Parathyroid adenoma (tissue), 2 donors: ENCODE measurements at regions not wholly inside any gene's neighbourhood (a gene's known extent, or its start where the extent isn't known, plus 50 kb on each side); places are given as distances from the start of the nearest gene placed in this dataset.

Source experiments
- H2AFZ ChIP-seq: fragments of 300-600 bp; sonication (generic); one replicate; pipeline ENCODE4 v1.7.0; 2017; ENCODE audit warnings: antibody characterized with exemption, mild to moderate bottlenecking
- H3K27ac ChIP-seq: fragments of 300-600 bp; sonication (generic); one replicate; pipeline ENCODE4 v1.7.0; 2017
- H3K27me3 ChIP-seq: fragments of 300-600 bp; sonication (generic); one replicate; pipeline ENCODE4 v1.7.0; 2017; ENCODE audit warnings: low read length; ENCODE audit not compliant: control insufficient read depth, insufficient read depth
- H3K36me3 ChIP-seq: fragments of 300-600 bp; sonication (generic); one replicate; pipeline ENCODE4 v1.7.0; 2017; ENCODE audit warnings: low read length; ENCODE audit not compliant: control insufficient read depth, insufficient read depth
- H3K4me1 ChIP-seq: fragments of 300-600 bp; sonication (generic); one replicate; pipeline ENCODE4 v1.7.0; 2017; ENCODE audit warnings: control low read depth
- H3K4me2 ChIP-seq: fragments of 300-600 bp; sonication (generic); one replicate; pipeline ENCODE4 v1.7.0; 2017; ENCODE audit warnings: low read length
- H3K4me3 ChIP-seq: fragments of 300-600 bp; sonication (generic); one replicate; pipeline ENCODE4 v1.7.0; 2017; ENCODE audit warnings: low read depth, low read length
- H3K79me2 ChIP-seq: fragments of 300-600 bp; sonication (generic); one replicate; pipeline ENCODE4 v1.7.0; 2017; ENCODE audit warnings: control low read depth
- H3K9ac ChIP-seq: fragments of 300-600 bp; sonication (generic); one replicate; pipeline ENCODE4 v1.7.0; 2017; ENCODE audit warnings: mild to moderate bottlenecking
- H3K9me3 ChIP-seq: fragments of 300-600 bp; sonication (generic); one replicate; pipeline ENCODE4 v1.7.0; 2017; ENCODE audit warnings: low read length; ENCODE audit not compliant: control insufficient read depth
- CTCF ChIP-seq: fragments of 300-600 bp; sonication (generic); IDR thresholded peaks from one replicate; pipeline ENCODE4 v1.7.0; 2017; ENCODE audit warnings: antibody characterized with exemption, mild to moderate bottlenecking
- donor health status: primary hyperparathyroidism.

- Histone ChIP-seq H3K27me3 (no peaks in the 10 kb centered on the region), H3K79me2 (no peaks in the 10 kb centered on the region), H3K36me3 (no peaks in the 10 kb centered on the region), H3K4me3 (no peak overlapping the region), H2AFZ (no peak overlapping the region), H3K4me2 (no peak overlapping the region), H3K27ac (no peak overlapping the region), H3K9ac (no peak overlapping the region), H3K4me1 (no peaks in the 10 kb centered on the region), H3K9me3 (no peaks in the 10 kb centered on the region)
- no peak for TF ChIP-seq CTCF
These were observed 167.9 kb downstream of the CBLN2 start for GRCh38 chr18:72376256-72376655.

DNA sequence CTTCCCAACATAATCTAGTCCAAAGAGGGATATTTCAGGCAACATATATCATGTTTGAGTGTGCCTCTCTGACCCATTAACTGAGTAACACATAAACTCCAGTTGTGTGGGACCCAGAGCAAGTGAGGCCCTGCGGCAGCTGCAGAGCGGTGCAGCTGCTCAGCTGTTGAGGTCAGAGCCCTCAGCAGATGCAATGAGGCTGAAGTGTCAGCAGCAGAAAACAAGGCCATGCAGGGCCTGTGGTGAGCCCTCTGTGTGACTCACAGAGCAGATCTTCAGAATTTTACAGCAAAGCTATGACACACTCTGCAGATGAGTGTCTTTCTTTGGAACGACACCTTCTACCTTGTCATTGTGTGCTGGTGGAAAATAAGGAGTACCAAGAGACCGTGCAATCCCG lies 168.5 kb downstream of the CBLN2 start:
- H3K4me1 ChIP-seq: no peaks in the 10 kb centered on the region
- H3K4me2 ChIP-seq: no peak overlapping the region
- H3K79me2 ChIP-seq: no peaks in the 10 kb centered on the region
- H3K36me3 ChIP-seq: no peaks in the 10 kb centered on the region
- H3K9ac ChIP-seq: no peak overlapping the region
- TF ChIP-seq CTCF: no peak
- H3K9me3 ChIP-seq: no peaks in the 10 kb centered on the region
- no peak overlapping the region for H2AFZ ChIP-seq
- no peak overlapping the region for H3K27ac ChIP-seq
- H3K4me3 ChIP-seq: no peak overlapping the region
- no peaks in the 10 kb centered on the region for H3K27me3 ChIP-seq

- Histone ChIP-seq H3K4me2 (no peak overlapping the region), H3K27me3 (no peaks in the 10 kb centered on the region), H2AFZ (no peak overlapping the region), H3K4me1 (no peaks in the 10 kb centered on the region), H3K9me3 (no peaks in the 10 kb centered on the region), H3K4me3 (no peak overlapping the region), H3K36me3 (no peaks in the 10 kb centered on the region), H3K9ac (no peak overlapping the region), H3K79me2 (no peaks in the 10 kb centered on the region), H3K27ac (no peak overlapping the region)
- no peak for TF ChIP-seq CTCF
These were observed 172.1 kb downstream of the CBLN2 start for GRCh38 chr18:72372076-72372475.

DNA sequence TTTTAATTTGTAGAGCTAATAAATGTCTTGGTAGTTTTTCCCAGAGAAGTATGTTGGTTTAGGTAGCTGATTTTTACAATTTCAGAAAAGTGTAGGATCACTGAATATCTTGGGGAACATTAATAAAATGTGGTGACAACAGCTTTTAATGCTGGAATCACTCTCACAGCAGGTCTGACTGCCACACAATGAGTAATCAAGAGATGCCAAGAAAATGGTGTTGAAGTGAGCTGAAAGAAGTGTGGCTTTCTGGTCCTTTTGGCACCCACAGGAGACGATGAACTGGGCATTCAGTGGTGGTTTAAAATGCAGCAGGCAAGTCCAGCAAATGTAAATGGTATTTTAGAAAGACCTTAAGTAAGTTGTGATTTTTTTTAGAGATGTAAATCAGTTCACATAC lies 175.8 kb downstream of the CBLN2 start:
- H3K9me3 ChIP-seq: no peaks in the 10 kb centered on the region
- no peaks in the 10 kb centered on the region for H3K27me3 ChIP-seq
- no peak overlapping the region for H3K9ac ChIP-seq
- no peak for TF ChIP-seq CTCF
- no peaks in the 10 kb centered on the region for H3K36me3 ChIP-seq
- no peaks in the 10 kb centered on the region for H3K4me1 ChIP-seq
- no peak overlapping the region for H2AFZ ChIP-seq
- no peaks in the 10 kb centered on the region for H3K79me2 ChIP-seq
- H3K4me2 ChIP-seq: no peak overlapping the region
- H3K27ac ChIP-seq: no peak overlapping the region
- H3K4me3 ChIP-seq: no peak overlapping the region

- H3K79me2 ChIP-seq: no peaks in the 10 kb centered on the region
- H3K9me3 ChIP-seq: no peaks in the 10 kb centered on the region
- no peak overlapping the region for H3K27ac ChIP-seq
- no peaks in the 10 kb centered on the region for H3K4me1 ChIP-seq
- H3K4me2 ChIP-seq: no peak overlapping the region
- no peak overlapping the region for H2AFZ ChIP-seq
- H3K27me3 ChIP-seq: no peaks in the 10 kb centered on the region
- H3K4me3 ChIP-seq: no peak overlapping the region
- H3K36me3 ChIP-seq: no peaks in the 10 kb centered on the region
- no peak overlapping the region for H3K9ac ChIP-seq
- TF ChIP-seq CTCF: no peak
These were observed 183.5 kb downstream of the CBLN2 start for GRCh38 chr18:72360634-72361033.
